Loucy (cell line): ENCODE measurements at regions not wholly inside any gene's neighbourhood (a gene's known extent, or its start where the extent isn't known, plus 50 kb on each side); places are given as distances from the start of the nearest gene placed in this dataset.

ENCODE experiments used
- H2AFZ ChIP-seq: fragments of 200-600 bp; sonication (generic); 2 replicates; pipeline ENCODE4 v1.6.0; 2016; ENCODE audit warnings: antibody characterized with exemption, mild to moderate bottlenecking, low read length, moderate library complexity
- H3F3A ChIP-seq: fragments of 200-600 bp; 2 replicates; pipeline ENCODE4 v1.6.0; 2016; ENCODE audit warnings: antibody characterized with exemption, low read depth, mild to moderate bottlenecking
- H3K27me3 ChIP-seq: fragments of 200-600 bp; sonication (generic); 2 replicates; pipeline ENCODE4 v1.6.1; 2014; ENCODE audit warnings: low read length, mild to moderate bottlenecking; ENCODE audit not compliant: insufficient read depth, poor library complexity, severe bottlenecking
- H3K36me3 ChIP-seq: fragments of 200-600 bp; sonication (generic); 2 replicates; pipeline ENCODE4 v1.6.1; 2016; ENCODE audit warnings: low read length; ENCODE audit not compliant: insufficient read depth
- H3K4me1 ChIP-seq: fragments of 200-600 bp; sonication (generic); 2 replicates; pipeline ENCODE4 v1.5.1; 2014; ENCODE audit warnings: low read length, mild to moderate bottlenecking; ENCODE audit not compliant: insufficient read depth, poor library complexity, severe bottlenecking
- H3K4me2 ChIP-seq: fragments of 200-600 bp; sonication (generic); 2 replicates; pipeline ENCODE4 v1.6.0; 2014; ENCODE audit warnings: antibody characterized with exemption, low read length, low read depth, mild to moderate bottlenecking; ENCODE audit not compliant: poor library complexity, severe bottlenecking
- H3K4me3 ChIP-seq: fragments of 200-600 bp; sonication (generic); 2 replicates; pipeline ENCODE4 v1.5.1; 2014; ENCODE audit warnings: low read length, mild to moderate bottlenecking, mixed read lengths; ENCODE audit not compliant: poor library complexity, severe bottlenecking
- H3K79me2 ChIP-seq: fragments of 200-600 bp; sonication (generic); 2 replicates; pipeline ENCODE4 v1.6.1; 2014; ENCODE audit warnings: low read length; ENCODE audit not compliant: insufficient read depth
- H3K9ac ChIP-seq: fragments of 200-600 bp; sonication (generic); 2 replicates; pipeline ENCODE4 v1.6.0; 2014; ENCODE audit warnings: mild to moderate bottlenecking, low read depth, low read length, moderate library complexity; ENCODE audit not compliant: poor library complexity, severe bottlenecking
- H3K9me2 ChIP-seq: fragments of 200-600 bp; sonication (generic); replicated peaks from 2 replicates; pipeline ENCODE4 v1.6.1; 2016; ENCODE audit warnings: low read depth, low read length, mixed read lengths
- H3K9me3 ChIP-seq: fragments of 200-600 bp; sonication (generic); 2 replicates; pipeline ENCODE4 v1.6.1; 2014; ENCODE audit warnings: mild to moderate bottlenecking, antibody characterized with exemption, low read length, low read depth; ENCODE audit not compliant: insufficient read depth
- H4K20me1 ChIP-seq: fragments of 200-600 bp; sonication (generic); 2 replicates; pipeline ENCODE4 v1.6.0; 2014; ENCODE audit warnings: antibody characterized with exemption, low read length, mild to moderate bottlenecking; ENCODE audit not compliant: insufficient read depth, poor library complexity, severe bottlenecking
- EZH2phosphoT487 ChIP-seq: fragments of 200-600 bp; IDR thresholded peaks from 2 replicates; pipeline ENCODE4 v1.6.1; 2018; ENCODE audit warnings: antibody characterized with exemption, mild to moderate bottlenecking, moderate library complexity, borderline replicate concordance
- TF ChIP-seq, protein P1 (sequence below): fragments of 200-600 bp; sonication (generic); conservative IDR thresholded peaks from 2 replicates; pipeline ENCODE4 v1.5.1; 2014; ENCODE audit warnings: mild to moderate bottlenecking, antibody characterized with exemption, low read length

DNA sequence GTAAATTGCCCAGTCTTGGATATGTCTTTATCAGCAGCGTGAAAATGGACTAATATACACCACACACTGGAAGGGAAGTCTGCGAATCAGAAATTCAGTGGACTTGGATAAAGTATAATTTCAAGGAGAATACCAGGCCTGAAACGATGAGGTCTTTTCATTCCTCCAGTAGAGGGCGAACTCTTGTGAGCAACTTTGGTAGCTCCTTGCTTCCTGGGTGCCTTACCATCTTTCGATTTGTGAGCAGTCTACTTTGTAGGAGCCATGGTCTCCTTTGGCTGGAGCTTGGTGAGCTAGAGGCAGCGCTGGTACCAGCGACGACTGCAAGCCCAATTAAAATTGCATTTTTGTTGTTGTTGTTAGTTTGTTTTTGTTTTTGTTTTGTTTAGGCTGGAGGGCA, 791.9 kb downstream of the FAT4 start:
- H3K4me2 ChIP-seq: no peak overlapping the region
- no peaks in the 10 kb centered on the region for H4K20me1 ChIP-seq
- TF ChIP-seq, protein P1, sequence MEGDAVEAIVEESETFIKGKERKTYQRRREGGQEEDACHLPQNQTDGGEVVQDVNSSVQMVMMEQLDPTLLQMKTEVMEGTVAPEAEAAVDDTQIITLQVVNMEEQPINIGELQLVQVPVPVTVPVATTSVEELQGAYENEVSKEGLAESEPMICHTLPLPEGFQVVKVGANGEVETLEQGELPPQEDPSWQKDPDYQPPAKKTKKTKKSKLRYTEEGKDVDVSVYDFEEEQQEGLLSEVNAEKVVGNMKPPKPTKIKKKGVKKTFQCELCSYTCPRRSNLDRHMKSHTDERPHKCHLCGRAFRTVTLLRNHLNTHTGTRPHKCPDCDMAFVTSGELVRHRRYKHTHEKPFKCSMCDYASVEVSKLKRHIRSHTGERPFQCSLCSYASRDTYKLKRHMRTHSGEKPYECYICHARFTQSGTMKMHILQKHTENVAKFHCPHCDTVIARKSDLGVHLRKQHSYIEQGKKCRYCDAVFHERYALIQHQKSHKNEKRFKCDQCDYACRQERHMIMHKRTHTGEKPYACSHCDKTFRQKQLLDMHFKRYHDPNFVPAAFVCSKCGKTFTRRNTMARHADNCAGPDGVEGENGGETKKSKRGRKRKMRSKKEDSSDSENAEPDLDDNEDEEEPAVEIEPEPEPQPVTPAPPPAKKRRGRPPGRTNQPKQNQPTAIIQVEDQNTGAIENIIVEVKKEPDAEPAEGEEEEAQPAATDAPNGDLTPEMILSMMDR: peak; percentile 39
- no peak for TF ChIP-seq EZH2phosphoT487
- no peaks in the 10 kb centered on the region for H3K79me2 ChIP-seq
- H3K9ac ChIP-seq: no peak overlapping the region
- H3K27me3 ChIP-seq: no peaks in the 10 kb centered on the region
- H3K4me1 ChIP-seq: no peaks in the 10 kb centered on the region
- H3K4me3 ChIP-seq: no peak overlapping the region
- H2AFZ ChIP-seq: no peak overlapping the region
- H3K36me3 ChIP-seq: no peaks in the 10 kb centered on the region
- H3K9me3 ChIP-seq: no peaks in the 10 kb centered on the region
- H3F3A ChIP-seq: no peaks in the 10 kb centered on the region
- no peaks in the 10 kb centered on the region for H3K9me2 ChIP-seq

DNA sequence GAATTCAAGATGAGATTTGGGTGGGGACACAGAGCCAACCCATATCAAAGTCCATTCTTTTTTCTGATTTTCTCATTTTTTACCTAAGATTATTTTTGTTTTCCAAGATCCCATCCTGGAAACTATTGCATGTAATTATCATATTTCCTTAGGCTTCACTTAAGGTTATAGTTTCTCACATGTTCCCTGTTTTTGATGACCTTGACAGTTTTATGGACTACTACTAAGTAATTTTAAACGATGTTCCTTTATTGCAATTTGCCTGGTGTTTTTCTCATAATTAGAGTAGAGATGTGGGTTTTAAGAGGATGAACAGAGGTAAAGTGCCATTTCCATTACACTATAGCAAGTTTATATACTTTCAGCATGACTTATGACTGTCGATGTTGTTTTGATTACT, 795.1 kb downstream of the FAT4 start:
- H3K9ac ChIP-seq: no peak overlapping the region
- H3F3A ChIP-seq: no peaks in the 10 kb centered on the region
- H3K27me3 ChIP-seq: no peaks in the 10 kb centered on the region
- H3K4me2 ChIP-seq: no peak overlapping the region
- H3K36me3 ChIP-seq: no peaks in the 10 kb centered on the region
- no peaks in the 10 kb centered on the region for H4K20me1 ChIP-seq
- H3K79me2 ChIP-seq: no peaks in the 10 kb centered on the region
- H3K4me1 ChIP-seq: no peaks in the 10 kb centered on the region
- TF ChIP-seq, protein P1: no peak
- no peak for TF ChIP-seq EZH2phosphoT487
- H3K4me3 ChIP-seq: no peak overlapping the region
- no peak overlapping the region for H2AFZ ChIP-seq
- H3K9me2 ChIP-seq: no peaks in the 10 kb centered on the region
- H3K9me3 ChIP-seq: no peaks in the 10 kb centered on the region

DNA sequence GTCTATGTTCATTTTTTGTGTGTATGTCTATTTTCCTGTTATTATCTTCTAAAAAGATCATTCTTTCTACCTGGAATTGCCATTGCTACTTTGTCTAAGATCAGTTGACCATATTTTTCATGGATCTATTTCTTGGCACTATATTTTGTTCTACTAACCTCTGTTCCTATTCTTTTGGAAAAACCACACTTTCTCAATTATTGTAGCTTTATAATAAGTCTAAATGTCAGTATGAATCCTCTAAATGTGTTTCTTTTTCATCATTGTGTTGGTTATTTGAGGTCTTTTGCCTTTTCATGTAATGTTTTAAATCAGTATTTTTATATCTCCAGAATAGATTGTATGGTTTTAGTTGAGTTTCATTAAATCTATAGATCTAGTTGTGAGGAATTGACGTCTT, 798.3 kb downstream of the FAT4 start:
- Histone ChIP-seq H3K4me3 (no peak overlapping the region), H3K4me2 (no peak overlapping the region), H3K9me2 (no peaks in the 10 kb centered on the region), H3K27me3 (no peaks in the 10 kb centered on the region), H3K36me3 (no peaks in the 10 kb centered on the region), H3K9me3 (no peaks in the 10 kb centered on the region), H3K9ac (no peak overlapping the region), H3K4me1 (no peaks in the 10 kb centered on the region), H2AFZ (no peak overlapping the region), H3K79me2 (no peaks in the 10 kb centered on the region), H3F3A (no peaks in the 10 kb centered on the region), H4K20me1 (no peaks in the 10 kb centered on the region)
- TF ChIP-seq EZH2phosphoT487: no peak
- TF ChIP-seq, protein P1: no peak
